ENCODE measurements at regions not wholly inside any gene's neighbourhood (a gene's known extent, or its start where the extent isn't known, plus 50 kb on each side); places are given as distances from the start of the nearest gene placed in this dataset.

DNA sequence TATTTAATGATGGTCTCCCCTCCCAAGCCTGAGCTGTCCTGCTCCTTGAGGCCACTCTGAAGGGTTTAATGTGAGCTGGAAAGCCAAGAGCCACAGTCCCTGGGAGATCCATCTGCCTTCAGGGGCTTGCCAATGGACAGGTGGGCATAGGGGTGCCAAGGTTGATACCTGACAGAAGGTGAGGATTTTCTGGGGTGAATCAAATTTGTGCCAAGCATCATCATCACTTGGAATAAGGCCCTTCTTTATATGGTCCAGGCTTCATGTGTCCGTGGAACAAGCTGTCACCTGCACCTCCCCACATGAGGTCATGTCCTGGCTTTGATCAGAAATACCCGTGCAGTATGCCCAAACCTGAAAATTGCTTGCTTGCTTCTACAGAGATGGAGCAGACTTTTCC is 71.9 kb upstream of the CTNNB1 start:
- Histone ChIP-seq H3K56ac (replicated peaks; ENCODE audit: insufficient read length, low read depth, low read length) (no peak overlapping the region), H2AK5ac (ENCODE audit: low read depth, low read length) (no peak overlapping the region), H3K23ac (ENCODE audit: insufficient read length) (no peak overlapping the region), H3K36me3 (ENCODE audit: control insufficient read depth in 2 of 4, insufficient read depth in 4 of 4, low read length in 3 of 4) (no peaks in the 10 kb centered on the region; a peak in 1 of 8 replicates), H2AFZ (ENCODE audit: low read length) (no peak overlapping the region), H4K5ac (ENCODE audit: insufficient read length, low read depth, low read length) (no peak overlapping the region), H4K20me1 (replicated peaks in 1 of 2; ENCODE audit: control insufficient read depth in 1 of 2, insufficient read depth in 2 of 2, low read length in 2 of 2) (no peaks in the 10 kb centered on the region), H3K23me2 (ENCODE audit: low read depth, low read length) (no peaks in the 10 kb centered on the region), H3K14ac (ENCODE audit: insufficient read length) (no peak overlapping the region), H3K4ac (replicated peaks; ENCODE audit: insufficient read length, low read depth, low read length) (no peak overlapping the region), H3K4me2 (ENCODE audit: insufficient read depth in 1 of 2, low read depth in 2 of 2, low read length in 2 of 2) (no peak overlapping the region), H2BK15ac (ENCODE audit: low read length) (no peak overlapping the region), H3K9ac (replicated peaks in 1 of 4; ENCODE audit: extremely low read depth in 1 of 4, low read depth in 3 of 4, low read length in 3 of 4) (no peak overlapping the region), H3K79me2 (ENCODE audit: control insufficient read depth in 1 of 2, insufficient read depth in 2 of 2, low read length in 2 of 2) (no peaks in the 10 kb centered on the region), H3K27ac (ENCODE audit: low read depth, low read length) (no peak overlapping the region), H4K91ac (replicated peaks; ENCODE audit: insufficient read length, low read length) (no peak overlapping the region), H3K27me3 (replicated peaks in 1 of 4; ENCODE audit: control insufficient read depth in 3 of 4, extremely low read depth in 1 of 4, insufficient read depth in 3 of 4, low read length in 3 of 4) (no peaks in the 10 kb centered on the region), H3K4me3 (ENCODE audit: extremely low read depth in 1 of 4, insufficient read depth in 2 of 4, low read depth in 3 of 4, low read length in 4 of 4) (no peak overlapping the region), H4K8ac (ENCODE audit: extremely low read depth, insufficient read depth, low read length) (no peak overlapping the region), H3K18ac (ENCODE audit: extremely low read depth, low read length) (no peak overlapping the region), H2BK20ac (ENCODE audit: low read length) (no peak overlapping the region), H3K9me3 (ENCODE audit: insufficient read depth in 2 of 2, low read depth in 1 of 2, low read length in 1 of 2) (peaks cover 11 to 15% of the 10 kb centered on the region in 2 experiments; a peak in 3 of 4 replicates), H3K79me1 (ENCODE audit: low read depth, low read length) (no peaks in the 10 kb centered on the region), H2BK5ac (ENCODE audit: low read depth, low read length) (no peak overlapping the region), H2BK120ac (replicated peaks; ENCODE audit: low read depth, low read length) (no peak overlapping the region), H2BK12ac (ENCODE audit: low read depth, low read length) (no peak overlapping the region), H3K4me1 (replicated peaks in 1 of 4; ENCODE audit: control insufficient read depth in 3 of 4, insufficient read depth in 4 of 4, low read length in 3 of 4) (peaks cover 0 to 3% (median 0%) of the 10 kb centered on the region in 4 experiments; a peak in 3 of 7 replicates)
- FAIRE-seq (no peak), DNase-seq (ENCODE audit: low read depth in 1 of 2, low spot score in 2 of 2) (no peak)
- POLR2A ChIA-PET (ENCODE audit: partially characterized antibody): no interaction called here
- CTCF ChIA-PET (ENCODE audit: partially characterized antibody): interaction anchor here (0.8 to 1.7 kb wide), 2 partner anchors 11 to 14 kb away, joined by 3 to 5 read pairs; no protein-coding TSS in a partner anchor
- no peak for TF ChIP-seq SIRT6 (IDR thresholded peaks at IDR 0.05; ENCODE audit: low read length)
- TF ChIP-seq CEBPB (IDR thresholded peaks at IDR 0.05; ENCODE audit: low read depth, low read length): no peak
- TF ChIP-seq POU5F1 (IDR thresholded peaks at IDR 0.05; ENCODE audit: low read depth, low read length): no peak
- TF ChIP-seq MAFK (IDR thresholded peaks at IDR 0.05; ENCODE audit: low read depth, low read length): no peak
- TF ChIP-seq, protein P1, sequence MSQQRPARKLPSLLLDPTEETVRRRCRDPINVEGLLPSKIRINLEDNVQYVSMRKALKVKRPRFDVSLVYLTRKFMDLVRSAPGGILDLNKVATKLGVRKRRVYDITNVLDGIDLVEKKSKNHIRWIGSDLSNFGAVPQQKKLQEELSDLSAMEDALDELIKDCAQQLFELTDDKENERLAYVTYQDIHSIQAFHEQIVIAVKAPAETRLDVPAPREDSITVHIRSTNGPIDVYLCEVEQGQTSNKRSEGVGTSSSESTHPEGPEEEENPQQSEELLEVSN (IDR thresholded peaks at IDR 0.05): no peak
- no peak for TF ChIP-seq TCF12 (IDR thresholded peaks at IDR 0.05; ENCODE audit: low read depth, low read length)
- TF ChIP-seq CHD2 (IDR thresholded peaks at IDR 0.05; ENCODE audit: low read length): no peak
- no peak for TF ChIP-seq POLR2A (IDR thresholded peaks at IDR 0.05; ENCODE audit: control extremely low read depth in 1 of 2, low read depth in 2 of 2, low read length in 2 of 2)
- no peak for TF ChIP-seq SP1 (IDR thresholded peaks at IDR 0.05; ENCODE audit: low read depth, low read length)
- TF ChIP-seq BCL11A (IDR thresholded peaks at IDR 0.05; ENCODE audit: low read depth in 2 of 2, low read length in 2 of 2): no peak
- no peak for TF ChIP-seq EP300 (IDR thresholded peaks at IDR 0.05; ENCODE audit: borderline replicate concordance in 1 of 2, low read depth in 2 of 2, low read length in 2 of 2)
- 83% methylated on average over 2 of the region's 2 CpGs; no CpG with 5 or more reads in 1 of the 2 experiments for WGBS, 2 experiments (ENCODE audit: extremely low coverage in 1 of 2, insufficient coverage in 1 of 2, insufficient read length in 1 of 2, insufficient replicate concordance in 2 of 2, low coverage in 1 of 2, low lambda C conversion rate in 2 of 2, missing lambda C conversion rate in 1 of 2)
